ENCODE measurements at regions not wholly inside any gene's neighbourhood (a gene's known extent, or its start where the extent isn't known, plus 50 kb on each side); places are given as distances from the start of the nearest gene placed in this dataset.
"Not testable (repeated sequence)": the region's sequence is repeated elsewhere in the genome, so short reads cannot be mapped to it uniquely, and the experiment has no call there.

- Mint-ChIP-seq H3K27ac (no peak overlapping the region), H3K4me1 (no peaks in the 10 kb centered on the region), H3K9me3 (peaks cover 4% of the 10 kb centered on the region), H3K36me3 (ENCODE audit: low read depth) (no peaks in the 10 kb centered on the region), H3K27me3 (peaks cover 30% of the 10 kb centered on the region), H3K4me3 (no peak overlapping the region)
- ChIA-PET CTCF (no interaction called here), POLR2A (no interaction called here)
- no peak for DNase-seq
Observed at GRCh38 chr12:3379079-3379478, 111.9 kb upstream of the PRMT8 start.

- peaks cover 27% of the 10 kb centered on the region for H3K27me3 Mint-ChIP-seq
- no peak for DNase-seq
- H3K4me1 Mint-ChIP-seq = no peaks in the 10 kb centered on the region
- CTCF ChIA-PET = no interaction called here
- H3K36me3 Mint-ChIP-seq (ENCODE audit: low read depth) = no peaks in the 10 kb centered on the region
- no peak overlapping the region for H3K27ac Mint-ChIP-seq
- POLR2A ChIA-PET = no interaction called here
- no peak overlapping the region for H3K4me3 Mint-ChIP-seq
- peaks cover 4% of the 10 kb centered on the region for H3K9me3 Mint-ChIP-seq
Observed at GRCh38 chr12:3380200-3381043, 110.6 kb upstream of the PRMT8 start.

GRCh38 chr12:3381059-3382047 lies 109.7 kb upstream of the PRMT8 start:
- H3K27me3 Mint-ChIP-seq = peaks cover 29% of the 10 kb centered on the region
- ChIA-PET CTCF (interaction anchor here (2.0 kb wide), 1 partner anchor 81 kb away, joined by 5 read pairs; no protein-coding TSS in a partner anchor), POLR2A (no interaction called here)
- no peak overlapping the region for H3K27ac Mint-ChIP-seq
- H3K4me1 Mint-ChIP-seq = no peaks in the 10 kb centered on the region
- peaks cover 4% of the 10 kb centered on the region for H3K9me3 Mint-ChIP-seq
- DNase-seq = no peak
- H3K36me3 Mint-ChIP-seq (ENCODE audit: low read depth) = no peaks in the 10 kb centered on the region
- H3K4me3 Mint-ChIP-seq = no peak overlapping the region

GRCh38 chr12:3389986-3390385 lies 101.0 kb upstream of the PRMT8 start:
- DNase-seq = no peak
- no peak overlapping the region for H3K27ac Mint-ChIP-seq
- H3K27me3 Mint-ChIP-seq = peaks cover 2% of the 10 kb centered on the region

GRCh38 chr12:3397596-3397995 lies 93.4 kb upstream of the PRMT8 start:
- H3K27me3 Mint-ChIP-seq; H3K4me1 Mint-ChIP-seq; H3K27ac Mint-ChIP-seq; H3K4me3 Mint-ChIP-seq; POLR2A ChIA-PET; H3K9me3 Mint-ChIP-seq; DNase-seq; CTCF ChIA-PET; H3K36me3 Mint-ChIP-seq (ENCODE audit: low read depth): not testable (repeated sequence)

More at GRCh38 chr12:3389986-3390385, 101.0 kb upstream of the PRMT8 start:
- no peak overlapping the region for H3K4me3 Mint-ChIP-seq
- ChIA-PET CTCF (interaction anchor here (1.7 kb wide), 1 partner anchor 388 kb away, joined by 3 read pairs; no protein-coding TSS in a partner anchor), POLR2A (no interaction called here)
- no peaks in the 10 kb centered on the region for H3K36me3 Mint-ChIP-seq (ENCODE audit: low read depth)
- H3K4me1 Mint-ChIP-seq = no peaks in the 10 kb centered on the region
- no peaks in the 10 kb centered on the region for H3K9me3 Mint-ChIP-seq

- POLR2A ChIA-PET = no interaction called here
- CTCF ChIA-PET = no interaction called here
- H3K9me3 Mint-ChIP-seq = no peaks in the 10 kb centered on the region
- no peaks in the 10 kb centered on the region for H3K36me3 Mint-ChIP-seq (ENCODE audit: low read depth)
- H3K27me3 Mint-ChIP-seq = peaks cover 3% of the 10 kb centered on the region
- no peaks in the 10 kb centered on the region for H3K4me1 Mint-ChIP-seq
- no peak overlapping the region for H3K27ac Mint-ChIP-seq
- DNase-seq = no peak
- no peak overlapping the region for H3K4me3 Mint-ChIP-seq
Observed at GRCh38 chr12:3398196-3398789, 92.7 kb upstream of the PRMT8 start.

- ChIA-PET POLR2A (no interaction called here), CTCF (no interaction called here)
- Mint-ChIP-seq H3K9me3 (peaks cover 27% of the 10 kb centered on the region), H3K27me3 (no peaks in the 10 kb centered on the region), H3K36me3 (ENCODE audit: low read depth) (peaks cover 3% of the 10 kb centered on the region), H3K27ac (no peak overlapping the region), H3K4me3 (no peak overlapping the region), H3K4me1 (no peaks in the 10 kb centered on the region)
- no peak for DNase-seq
Observed at GRCh38 chr12:3405821-3406220, 85.2 kb upstream of the PRMT8 start.

- Mint-ChIP-seq H3K27ac (no peak overlapping the region), H3K36me3 (ENCODE audit: low read depth) (peaks cover 3% of the 10 kb centered on the region), H3K9me3 (peaks cover 27% of the 10 kb centered on the region), H3K4me1 (no peaks in the 10 kb centered on the region), H3K27me3 (no peaks in the 10 kb centered on the region), H3K4me3 (no peak overlapping the region)
- CTCF ChIA-PET = no interaction called here
- POLR2A ChIA-PET = no interaction called here
- no peak for DNase-seq
Observed at GRCh38 chr12:3407723-3408122, 83.3 kb upstream of the PRMT8 start.

- Mint-ChIP-seq H3K4me3 (no peak overlapping the region), H3K9me3 (peaks cover 27% of the 10 kb centered on the region), H3K27me3 (peaks cover 2% of the 10 kb centered on the region), H3K36me3 (ENCODE audit: low read depth) (peaks cover 3% of the 10 kb centered on the region), H3K27ac (no peak overlapping the region), H3K4me1 (no peaks in the 10 kb centered on the region)
- CTCF ChIA-PET = no interaction called here
- POLR2A ChIA-PET = no interaction called here
- no peak for DNase-seq
Observed at GRCh38 chr12:3409662-3410061, 81.3 kb upstream of the PRMT8 start.

GRCh38 chr12:3416159-3416558 lies 74.8 kb upstream of the PRMT8 start:
- H3K36me3 Mint-ChIP-seq (ENCODE audit: low read depth) = no peaks in the 10 kb centered on the region

GRCh38 chr12:3416670-3417069 lies 74.3 kb upstream of the PRMT8 start:
- Mint-ChIP-seq H3K9me3 (no peaks in the 10 kb centered on the region), H3K27me3 (peaks cover 13% of the 10 kb centered on the region), H3K4me3 (no peak overlapping the region), H3K4me1 (no peaks in the 10 kb centered on the region), H3K27ac (no peak overlapping the region), H3K36me3 (ENCODE audit: low read depth) (no peaks in the 10 kb centered on the region)
- CTCF ChIA-PET = no interaction called here
- POLR2A ChIA-PET = no interaction called here
- DNase-seq = no peak

More at GRCh38 chr12:3416159-3416558, 74.8 kb upstream of the PRMT8 start:
- no peaks in the 10 kb centered on the region for H3K4me1 Mint-ChIP-seq
- CTCF ChIA-PET = no interaction called here
- H3K27ac Mint-ChIP-seq = no peak overlapping the region
- H3K27me3 Mint-ChIP-seq = peaks cover 13% of the 10 kb centered on the region
- H3K4me3 Mint-ChIP-seq = no peak overlapping the region
- DNase-seq = no peak
- no peaks in the 10 kb centered on the region for H3K9me3 Mint-ChIP-seq
- POLR2A ChIA-PET = no interaction called here

- Mint-ChIP-seq H3K9me3 (no peaks in the 10 kb centered on the region), H3K27me3 (peaks cover 13% of the 10 kb centered on the region), H3K27ac (no peak overlapping the region), H3K36me3 (ENCODE audit: low read depth) (no peaks in the 10 kb centered on the region), H3K4me1 (no peaks in the 10 kb centered on the region), H3K4me3 (no peak overlapping the region)
- POLR2A ChIA-PET = no interaction called here
- DNase-seq = no peak
- CTCF ChIA-PET = interaction anchor here (0.9 kb wide), 1 partner anchor 117 kb away, joined by 4 read pairs; no protein-coding TSS in a partner anchor
Observed at GRCh38 chr12:3417113-3417512, 73.9 kb upstream of the PRMT8 start.

- Mint-ChIP-seq H3K27ac (no peak overlapping the region), H3K4me1 (no peaks in the 10 kb centered on the region), H3K4me3 (no peak overlapping the region), H3K9me3 (no peaks in the 10 kb centered on the region), H3K36me3 (ENCODE audit: low read depth) (no peaks in the 10 kb centered on the region), H3K27me3 (peaks cover 13% of the 10 kb centered on the region)
- ChIA-PET POLR2A (no interaction called here), CTCF (interaction anchor here (0.9 kb wide), 1 partner anchor 118 kb away, joined by 4 read pairs; no protein-coding TSS in a partner anchor)
- no peak for DNase-seq
Observed at GRCh38 chr12:3417937-3418462, 73.0 kb upstream of the PRMT8 start.

All from activated CD4-positive, alpha-beta memory T cell treated with anti-CD3 and anti-CD28 coated beads, Interleukin-2, amount 10 ng/mL, durations not matched to agents 7 days and 5 days (primary cell).